ENCODE measurements at regions not wholly inside any gene's neighbourhood (a gene's known extent, or its start where the extent isn't known, plus 50 kb on each side); places are given as distances from the start of the nearest gene placed in this dataset.

DNA sequence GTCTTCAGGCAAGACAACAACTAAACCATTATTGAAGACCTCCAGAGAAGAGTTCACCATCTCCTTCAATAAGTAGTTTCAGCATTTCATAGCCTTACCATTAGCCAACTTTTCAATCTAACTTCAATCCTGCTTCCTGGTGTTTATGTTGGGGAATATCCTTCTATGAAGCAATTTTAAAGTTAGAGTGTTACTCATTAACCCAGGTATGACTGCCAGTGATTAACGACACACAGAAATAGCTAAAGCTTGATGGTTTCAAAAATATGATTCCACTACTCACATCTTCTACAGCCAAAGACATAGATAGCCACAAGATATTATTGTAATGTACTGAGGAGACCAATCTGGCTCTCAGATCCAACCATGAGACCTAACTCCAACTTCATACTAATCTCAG, 403.2 kb downstream of the EFNB2 start:
- Histone ChIP-seq H3K79me2 (ENCODE audit: low read length) (no peaks in the 10 kb centered on the region), H3K4me2 (ENCODE audit: low read depth, low read length, poor library complexity, severe bottlenecking) (no peak overlapping the region), H3K9me2 (replicated peaks; ENCODE audit: insufficient read depth, low read length) (no peaks in the 10 kb centered on the region; the same call in 1 of the 2 replicates), H3K4me1 (ENCODE audit: low read length) (no peaks in the 10 kb centered on the region), H3K4me3 (ENCODE audit: low read length) (no peak overlapping the region), H3K27ac (ENCODE audit: low read length) (no peak overlapping the region), H3K9ac (ENCODE audit: low read length) (no peak overlapping the region), H3K9me3 (ENCODE audit: low read length) (peaks cover 13% of the 10 kb centered on the region), H2AFZ (ENCODE audit: low read length) (no peak overlapping the region), H4K20me1 (ENCODE audit: insufficient read depth, low read depth, low read length) (no peaks in the 10 kb centered on the region), H3K27me3 (ENCODE audit: low read length) (no peaks in the 10 kb centered on the region), H3K36me3 (ENCODE audit: insufficient read depth, low read length) (no peaks in the 10 kb centered on the region)
- no peak for DNase-seq

- no peaks in the 10 kb centered on the region for H3K79me2 ChIP-seq (ENCODE audit: low read length)
- H3K4me1 ChIP-seq (ENCODE audit: low read length), result no peaks in the 10 kb centered on the region
- H3K9me3 ChIP-seq (ENCODE audit: low read length), result peaks cover 14% of the 10 kb centered on the region; the same call in 1 of the 2 replicates
- no peak overlapping the region for H2AFZ ChIP-seq (ENCODE audit: low read length)
- H3K9me2 ChIP-seq (replicated peaks; ENCODE audit: insufficient read depth, low read length), result no peaks in the 10 kb centered on the region
- H3K27me3 ChIP-seq (ENCODE audit: low read length), result no peaks in the 10 kb centered on the region
- no peak overlapping the region for H3K9ac ChIP-seq (ENCODE audit: low read length)
- no peaks in the 10 kb centered on the region for H3K36me3 ChIP-seq (ENCODE audit: insufficient read depth, low read length)
- no peak overlapping the region for H3K4me3 ChIP-seq (ENCODE audit: low read length)
- no peaks in the 10 kb centered on the region for H4K20me1 ChIP-seq (ENCODE audit: insufficient read depth, low read depth, low read length)
- no peak overlapping the region for H3K27ac ChIP-seq (ENCODE audit: low read length)
- DNase-seq, result no peak
- no peak overlapping the region for H3K4me2 ChIP-seq (ENCODE audit: low read depth, low read length, poor library complexity, severe bottlenecking)
These were observed 405.5 kb downstream of the EFNB2 start for GRCh38 chr13:106129993-106130392.

GRCh38 chr13:106129273-106129672, 406.2 kb downstream of the EFNB2 start:
- no peak overlapping the region for H3K4me2 ChIP-seq (ENCODE audit: low read depth, low read length, poor library complexity, severe bottlenecking)
- H3K4me1 ChIP-seq (ENCODE audit: low read length), result no peaks in the 10 kb centered on the region
- no peaks in the 10 kb centered on the region for H3K27me3 ChIP-seq (ENCODE audit: low read length)
- no peaks in the 10 kb centered on the region for H3K79me2 ChIP-seq (ENCODE audit: low read length)
- no peak overlapping the region for H3K9ac ChIP-seq (ENCODE audit: low read length)
- DNase-seq, result no peak
- no peaks in the 10 kb centered on the region for H4K20me1 ChIP-seq (ENCODE audit: insufficient read depth, low read depth, low read length)
- H3K9me3 ChIP-seq (ENCODE audit: low read length), result peaks cover 14% of the 10 kb centered on the region; the same call in 1 of the 2 replicates
- no peak overlapping the region for H3K27ac ChIP-seq (ENCODE audit: low read length)
- no peaks in the 10 kb centered on the region for H3K9me2 ChIP-seq (replicated peaks; ENCODE audit: insufficient read depth, low read length)
- H2AFZ ChIP-seq (ENCODE audit: low read length), result no peak overlapping the region
- no peaks in the 10 kb centered on the region for H3K36me3 ChIP-seq (ENCODE audit: insufficient read depth, low read length)
- no peak overlapping the region for H3K4me3 ChIP-seq (ENCODE audit: low read length)

GRCh38 chr13:106122234-106122633, 413.2 kb downstream of the EFNB2 start:
- no peak overlapping the region for H3K4me3 ChIP-seq (ENCODE audit: low read length)
- H3K9me3 ChIP-seq (ENCODE audit: low read length), result peaks cover 12% of the 10 kb centered on the region
- peaks cover 2% of the 10 kb centered on the region; the same call in 1 of the 2 replicates for H3K27me3 ChIP-seq (ENCODE audit: low read length)
- no peak overlapping the region for H3K27ac ChIP-seq (ENCODE audit: low read length)
- H3K4me1 ChIP-seq (ENCODE audit: low read length), result no peaks in the 10 kb centered on the region
- no peak for DNase-seq
- H3K79me2 ChIP-seq (ENCODE audit: low read length), result no peaks in the 10 kb centered on the region
- no peaks in the 10 kb centered on the region for H4K20me1 ChIP-seq (ENCODE audit: insufficient read depth, low read depth, low read length)
- H3K4me2 ChIP-seq (ENCODE audit: low read depth, low read length, poor library complexity, severe bottlenecking), result no peak overlapping the region
- H3K9ac ChIP-seq (ENCODE audit: low read length), result no peak overlapping the region
- no peaks in the 10 kb centered on the region for H3K36me3 ChIP-seq (ENCODE audit: insufficient read depth, low read length)
- no peak overlapping the region for H2AFZ ChIP-seq (ENCODE audit: low read length)
- no peaks in the 10 kb centered on the region for H3K9me2 ChIP-seq (replicated peaks; ENCODE audit: insufficient read depth, low read length)

GRCh38 chr13:106121173-106121754, 414.2 kb downstream of the EFNB2 start:
- no peaks in the 10 kb centered on the region for H3K9me2 ChIP-seq (replicated peaks; ENCODE audit: insufficient read depth, low read length)
- H3K9me3 ChIP-seq (ENCODE audit: low read length), result peaks cover 10% of the 10 kb centered on the region
- H3K27ac ChIP-seq (ENCODE audit: low read length), result no peak overlapping the region
- no peak overlapping the region for H3K4me3 ChIP-seq (ENCODE audit: low read length)
- H2AFZ ChIP-seq (ENCODE audit: low read length), result no peak overlapping the region
- no peak overlapping the region for H3K4me2 ChIP-seq (ENCODE audit: low read depth, low read length, poor library complexity, severe bottlenecking)
- H3K27me3 ChIP-seq (ENCODE audit: low read length), result peaks cover 2% of the 10 kb centered on the region; the same call in 1 of the 2 replicates
- H3K36me3 ChIP-seq (ENCODE audit: insufficient read depth, low read length), result no peaks in the 10 kb centered on the region
- no peaks in the 10 kb centered on the region for H4K20me1 ChIP-seq (ENCODE audit: insufficient read depth, low read depth, low read length)
- H3K4me1 ChIP-seq (ENCODE audit: low read length), result no peaks in the 10 kb centered on the region
- H3K9ac ChIP-seq (ENCODE audit: low read length), result no peak overlapping the region
- H3K79me2 ChIP-seq (ENCODE audit: low read length), result no peaks in the 10 kb centered on the region
- DNase-seq, result no peak

DNA sequence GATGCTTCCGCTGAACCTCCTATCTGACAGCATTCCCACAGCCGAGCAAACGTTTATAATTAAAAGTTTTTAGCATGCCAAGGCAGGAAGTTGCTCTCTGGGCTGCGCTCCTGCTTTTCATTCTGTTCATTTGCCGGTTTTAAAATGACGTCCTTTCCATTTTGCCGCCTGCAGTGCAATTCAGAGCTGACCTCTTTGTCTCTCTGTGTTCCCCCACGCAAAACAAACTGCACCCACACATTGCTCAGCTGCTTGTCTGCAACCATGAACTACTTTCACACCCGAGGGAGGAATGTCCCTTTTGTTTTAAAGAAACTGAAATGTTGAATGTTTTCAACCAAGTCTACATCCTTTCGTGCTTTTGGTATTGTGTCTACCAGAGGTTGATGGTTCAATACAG, 416.5 kb downstream of the EFNB2 start:
- H3K9ac ChIP-seq (ENCODE audit: low read length), result no peak overlapping the region
- H3K36me3 ChIP-seq (ENCODE audit: insufficient read depth, low read length), result no peaks in the 10 kb centered on the region
- no peak for DNase-seq
- H2AFZ ChIP-seq (ENCODE audit: low read length), result no peak overlapping the region
- H3K9me2 ChIP-seq (replicated peaks; ENCODE audit: insufficient read depth, low read length), result no peaks in the 10 kb centered on the region
- no peak overlapping the region for H3K4me3 ChIP-seq (ENCODE audit: low read length)
- peaks cover 2% of the 10 kb centered on the region; the same call in 1 of the 2 replicates for H3K27me3 ChIP-seq (ENCODE audit: low read length)
- no peaks in the 10 kb centered on the region for H3K79me2 ChIP-seq (ENCODE audit: low read length)
- H3K4me2 ChIP-seq (ENCODE audit: low read depth, low read length, poor library complexity, severe bottlenecking), result no peak overlapping the region
- H3K9me3 ChIP-seq (ENCODE audit: low read length), result peaks cover 13% of the 10 kb centered on the region
- no peaks in the 10 kb centered on the region for H3K4me1 ChIP-seq (ENCODE audit: low read length)
- H3K27ac ChIP-seq (ENCODE audit: low read length), result no peak overlapping the region
- no peaks in the 10 kb centered on the region for H4K20me1 ChIP-seq (ENCODE audit: insufficient read depth, low read depth, low read length)

- no peak overlapping the region for H3K27ac ChIP-seq (ENCODE audit: low read length)
- H3K36me3 ChIP-seq (ENCODE audit: insufficient read depth, low read length), result no peaks in the 10 kb centered on the region
- H4K20me1 ChIP-seq (ENCODE audit: insufficient read depth, low read depth, low read length), result no peaks in the 10 kb centered on the region
- H2AFZ ChIP-seq (ENCODE audit: low read length), result no peak overlapping the region
- peaks cover 2% of the 10 kb centered on the region; the same call in 1 of the 2 replicates for H3K27me3 ChIP-seq (ENCODE audit: low read length)
- H3K79me2 ChIP-seq (ENCODE audit: low read length), result no peaks in the 10 kb centered on the region
- peaks cover 13% of the 10 kb centered on the region for H3K9me3 ChIP-seq (ENCODE audit: low read length)
- no peak overlapping the region for H3K4me2 ChIP-seq (ENCODE audit: low read depth, low read length, poor library complexity, severe bottlenecking)
- DNase-seq, result no peak
- no peaks in the 10 kb centered on the region for H3K9me2 ChIP-seq (replicated peaks; ENCODE audit: insufficient read depth, low read length)
- no peaks in the 10 kb centered on the region for H3K4me1 ChIP-seq (ENCODE audit: low read length)
- H3K9ac ChIP-seq (ENCODE audit: low read length), result no peak overlapping the region
- H3K4me3 ChIP-seq (ENCODE audit: low read length), result no peak overlapping the region
These were observed 417.4 kb downstream of the EFNB2 start for GRCh38 chr13:106118050-106118449.

DNA sequence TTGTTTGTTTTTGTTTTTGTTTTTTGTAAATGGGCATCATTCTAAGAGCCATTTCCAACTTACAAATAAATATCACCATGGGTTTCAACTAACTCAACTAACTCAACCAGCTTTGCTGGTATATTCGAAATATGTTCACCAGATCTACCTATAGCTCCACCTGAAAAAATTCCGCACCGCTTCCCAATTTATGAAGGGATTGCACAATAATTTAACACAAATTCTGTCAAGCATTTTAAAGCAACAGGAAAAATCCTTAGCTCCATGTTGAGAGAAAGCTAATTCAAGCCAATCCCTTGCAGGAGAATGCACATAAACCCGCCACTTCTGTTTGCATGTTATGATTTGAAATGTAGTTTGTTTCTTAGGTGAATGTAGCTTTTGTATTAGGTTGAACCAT, 417.8 kb downstream of the EFNB2 start:
- no peak overlapping the region for H3K27ac ChIP-seq (ENCODE audit: low read length)
- no peak for DNase-seq
- H4K20me1 ChIP-seq (ENCODE audit: insufficient read depth, low read depth, low read length), result no peaks in the 10 kb centered on the region
- H3K9me2 ChIP-seq (replicated peaks; ENCODE audit: insufficient read depth, low read length), result no peaks in the 10 kb centered on the region
- H3K9ac ChIP-seq (ENCODE audit: low read length), result no peak overlapping the region
- no peak overlapping the region for H2AFZ ChIP-seq (ENCODE audit: low read length)
- H3K9me3 ChIP-seq (ENCODE audit: low read length), result peaks cover 13% of the 10 kb centered on the region
- peaks cover 2% of the 10 kb centered on the region; the same call in 1 of the 2 replicates for H3K27me3 ChIP-seq (ENCODE audit: low read length)
- H3K79me2 ChIP-seq (ENCODE audit: low read length), result no peaks in the 10 kb centered on the region
- no peak overlapping the region for H3K4me3 ChIP-seq (ENCODE audit: low read length)
- H3K4me1 ChIP-seq (ENCODE audit: low read length), result no peaks in the 10 kb centered on the region
- no peak overlapping the region for H3K4me2 ChIP-seq (ENCODE audit: low read depth, low read length, poor library complexity, severe bottlenecking)
- no peaks in the 10 kb centered on the region for H3K36me3 ChIP-seq (ENCODE audit: insufficient read depth, low read length)
